ENCODE measurements at regions not wholly inside any gene's neighbourhood (a gene's known extent, or its start where the extent isn't known, plus 50 kb on each side); places are given as distances from the start of the nearest gene placed in this dataset.

- DNase-seq (ENCODE audit: low read depth in 2 of 2), result no peak
Observed at GRCh38 chr11:32266601-32267000, 168.7 kb downstream of the WT1 start.

DNA sequence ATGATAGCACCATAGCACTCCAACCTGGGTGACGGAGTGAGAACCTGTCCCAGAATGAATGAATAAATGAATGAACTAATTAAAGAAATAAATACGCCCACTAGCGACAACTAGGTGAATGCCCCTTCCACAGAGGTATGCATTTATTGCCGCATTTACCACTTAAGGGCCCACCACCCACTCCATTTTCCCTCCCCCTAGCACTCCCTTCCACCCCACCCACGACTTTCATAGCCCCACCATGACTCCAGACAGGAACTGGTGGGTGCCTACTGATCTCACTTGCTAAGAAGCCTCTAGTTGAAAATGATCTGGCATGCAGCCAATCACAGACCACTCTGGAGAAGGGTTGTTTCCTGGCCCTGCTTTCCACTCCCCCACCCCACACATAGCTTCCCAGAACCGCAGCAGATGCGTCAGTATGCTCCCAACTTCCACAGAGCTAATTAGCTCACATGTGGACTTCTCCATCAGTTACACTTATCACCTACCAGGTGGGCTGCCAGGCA lies 167.6 kb downstream of the WT1 start:
- no peak for DNase-seq (ENCODE audit: low read depth in 2 of 2)

GRCh38 chr11:32273931-32274330 lies 161.4 kb downstream of the WT1 start:
- DNase-seq (ENCODE audit: low read depth in 2 of 2), result no peak

DNA sequence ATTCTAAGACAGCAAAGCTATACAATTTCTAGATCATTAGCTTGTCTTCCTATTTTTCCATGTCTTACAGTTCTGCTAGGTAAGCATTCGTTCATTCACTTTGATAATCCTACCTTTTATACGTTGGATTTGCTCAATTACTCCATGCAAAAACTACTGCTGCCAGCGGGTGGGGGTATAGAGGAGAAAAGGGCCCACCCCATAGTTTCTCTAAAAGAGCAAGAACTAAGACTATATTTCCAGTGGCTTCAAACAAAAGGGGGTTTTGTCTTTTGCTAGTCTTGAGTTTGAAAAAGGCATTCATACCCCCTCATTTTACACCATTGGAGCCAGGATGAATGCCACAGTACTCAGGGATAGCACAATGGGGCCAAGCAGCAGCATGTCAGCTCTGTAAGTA lies 155.7 kb downstream of the WT1 start:
- no peak for DNase-seq (ENCODE audit: low read depth in 2 of 2)

GRCh38 chr11:32280339-32280738 lies 155.0 kb downstream of the WT1 start:
- DNase-seq (ENCODE audit: low read depth in 2 of 2), result no peak

DNA sequence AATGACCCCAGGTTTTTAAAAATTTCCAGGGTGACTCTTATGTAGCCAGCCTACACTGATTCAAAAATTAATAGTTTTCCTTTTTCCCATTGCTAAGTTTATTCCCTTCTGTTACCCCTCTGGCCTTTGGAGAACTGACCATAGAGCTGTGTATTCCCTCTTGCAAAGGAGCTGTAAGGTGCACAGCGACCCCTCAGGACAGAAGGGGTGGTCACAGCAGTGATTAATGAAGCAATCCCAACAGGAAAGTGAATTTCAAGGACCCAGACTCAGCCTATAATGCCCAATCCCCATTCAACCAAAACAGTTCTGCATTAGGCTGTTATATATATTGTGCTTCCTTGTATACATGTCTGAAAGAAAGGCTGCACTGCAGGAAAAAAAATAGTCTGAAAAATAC lies 147.1 kb downstream of the WT1 start:
- no peak for DNase-seq (ENCODE audit: low read depth in 2 of 2)

- DNase-seq (ENCODE audit: low read depth in 2 of 2), result no peak
Observed at GRCh38 chr11:32289701-32290100, 145.6 kb downstream of the WT1 start.

DNA sequence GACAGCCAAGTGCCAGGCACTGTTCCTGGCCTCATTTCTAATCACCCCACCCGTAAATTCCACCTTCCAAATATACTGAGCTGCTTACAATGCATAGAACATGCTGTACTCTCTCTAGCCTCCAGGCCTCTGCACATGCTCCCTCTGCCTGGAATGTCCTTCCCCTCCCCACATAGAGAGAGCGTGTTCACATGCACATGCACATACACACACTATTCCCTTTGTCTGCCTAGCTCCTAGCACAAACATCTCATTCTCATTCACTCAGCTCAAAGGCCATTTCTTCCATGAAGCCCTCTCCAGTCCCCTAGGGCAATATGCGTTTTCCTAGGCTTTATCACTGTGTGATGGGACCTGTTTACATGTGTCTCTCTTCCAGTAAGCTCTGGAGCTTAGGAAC lies 144.6 kb downstream of the WT1 start:
- no peak for DNase-seq (ENCODE audit: low read depth in 2 of 2)

GRCh38 chr11:32297611-32298011 lies 137.7 kb downstream of the WT1 start:
- DNase-seq (ENCODE audit: low read depth in 2 of 2), result no peak

GRCh38 chr11:32302826-32303225 lies 132.5 kb downstream of the WT1 start:
- no peak for DNase-seq (ENCODE audit: low read depth in 2 of 2)

- no peak for DNase-seq (ENCODE audit: low read depth in 2 of 2)
Observed at GRCh38 chr11:32304521-32304920, 130.8 kb downstream of the WT1 start.

DNA sequence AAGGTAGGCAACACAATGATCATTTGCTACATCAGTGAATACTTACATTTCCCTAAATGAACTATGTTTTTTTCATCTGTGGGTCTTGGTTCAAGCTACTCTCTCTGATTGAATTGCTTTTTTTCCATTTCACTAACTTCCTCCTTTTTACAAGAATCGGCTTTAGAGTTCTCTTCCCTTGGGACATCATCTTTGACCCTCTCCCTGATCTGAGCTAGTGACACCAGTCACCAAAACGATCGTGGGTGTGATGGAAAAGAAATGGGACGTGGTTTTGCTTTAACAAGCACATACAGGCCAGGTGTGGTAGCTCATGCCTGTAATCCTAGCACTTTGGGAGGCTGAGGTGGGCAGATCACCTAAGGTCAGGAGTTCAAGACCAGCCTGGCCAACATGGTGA lies 129.9 kb downstream of the WT1 start:
- DNase-seq (ENCODE audit: low read depth in 2 of 2), result no peak

GRCh38 chr11:32307471-32307870 lies 127.9 kb downstream of the WT1 start:
- no peak for DNase-seq (ENCODE audit: low read depth in 2 of 2)

- no peak for DNase-seq (ENCODE audit: low read depth in 2 of 2)
Observed at GRCh38 chr11:32307913-32308312, 127.4 kb downstream of the WT1 start.

DNA sequence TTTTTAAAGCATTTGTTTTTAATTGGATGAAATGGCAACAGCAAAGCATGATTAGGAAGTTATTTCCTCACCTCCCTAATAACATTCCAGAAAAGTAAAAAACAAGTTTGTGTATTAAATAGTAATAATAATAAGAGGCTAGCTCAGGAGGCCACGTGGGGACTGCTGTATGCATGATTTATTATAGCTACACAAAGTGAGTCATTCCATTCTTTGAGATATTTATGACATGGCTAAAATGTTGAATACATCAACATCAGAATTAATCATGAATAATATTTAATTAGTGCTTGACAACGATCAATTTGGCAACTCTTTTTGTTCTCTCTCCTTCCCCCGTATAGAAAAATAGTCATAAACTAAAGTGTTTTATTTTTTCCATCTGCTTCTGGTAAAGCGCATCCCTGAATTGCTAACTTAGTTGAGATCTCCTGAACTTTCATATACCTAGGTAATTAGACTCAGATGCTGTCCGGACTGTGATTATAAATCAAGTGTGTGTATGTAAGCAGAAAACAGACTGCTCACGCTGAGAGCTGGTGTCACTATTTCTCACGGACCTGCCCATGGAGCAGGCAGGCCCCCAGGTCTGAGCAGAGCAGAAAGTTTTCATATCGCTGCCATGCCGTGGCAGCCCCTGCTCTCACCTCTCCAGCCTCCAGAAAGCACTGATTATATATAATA lies 125.7 kb downstream of the WT1 start:
- DNase-seq (ENCODE audit: low read depth in 2 of 2), result no peak

- DNase-seq (ENCODE audit: low read depth in 2 of 2), result no peak
Observed at GRCh38 chr11:32310214-32310601, 125.1 kb downstream of the WT1 start.

DNA sequence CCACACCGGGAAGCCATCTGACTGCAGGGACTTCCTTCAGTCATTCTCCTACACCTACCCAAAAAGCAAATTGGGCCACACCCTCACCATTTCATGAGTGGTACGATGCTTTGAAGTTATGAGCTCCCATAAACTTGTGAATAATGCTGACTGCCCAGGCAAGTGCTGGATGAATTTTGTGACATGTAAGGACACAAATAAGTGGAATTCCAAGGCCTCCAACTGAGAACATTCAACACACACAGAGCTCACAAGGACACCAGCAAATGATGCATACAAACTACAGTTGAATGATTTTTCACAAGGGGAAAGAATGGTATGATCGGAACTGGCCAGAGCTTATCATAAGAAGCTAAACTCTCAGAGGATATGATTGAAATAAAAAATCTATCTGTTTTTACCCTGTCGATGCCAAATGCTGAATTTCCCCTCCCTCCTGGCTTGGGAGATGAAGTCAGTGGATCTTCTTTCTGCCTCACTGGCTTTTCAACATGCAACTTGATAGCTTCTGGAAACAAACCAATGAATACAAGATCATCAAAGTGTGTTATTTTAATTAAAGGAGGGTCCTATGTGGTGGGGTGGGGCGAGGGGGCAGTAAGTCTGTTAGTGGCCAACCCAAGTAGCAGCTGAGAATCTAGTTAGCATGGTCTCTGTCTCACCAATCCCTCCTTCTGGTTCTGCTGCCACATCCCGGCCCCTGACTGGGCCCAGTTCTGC lies 123.8 kb downstream of the WT1 start:
- DNase-seq (ENCODE audit: low read depth in 2 of 2), result no peak

DNA sequence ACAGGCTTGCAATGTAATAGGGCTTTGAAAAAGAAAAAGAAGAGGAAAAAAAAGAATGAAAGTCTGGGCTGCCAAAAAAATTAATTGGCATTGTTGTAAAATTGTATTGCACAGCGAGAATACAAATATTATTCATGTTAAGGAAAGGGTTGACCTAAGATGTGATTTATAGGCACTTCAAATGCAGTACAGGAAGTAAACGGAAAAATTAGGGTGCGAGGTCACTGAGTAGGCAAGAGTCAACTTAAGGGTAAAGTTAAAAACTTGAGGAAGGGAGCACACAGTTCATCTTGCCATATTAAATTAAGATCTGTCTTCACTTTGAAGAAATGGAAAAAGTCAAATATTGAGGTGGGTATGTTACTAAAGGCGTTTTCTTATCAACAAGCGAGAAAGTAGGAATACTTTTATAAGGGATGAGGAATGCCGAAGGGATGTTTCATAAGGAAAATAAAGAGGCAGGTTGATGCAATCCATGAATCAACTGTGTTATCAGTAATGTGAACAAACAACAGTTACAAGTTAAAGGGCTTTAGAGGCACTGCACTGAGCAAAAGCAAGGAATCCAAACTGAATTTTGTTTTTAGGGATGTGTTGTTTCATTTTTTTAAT lies 123.0 kb downstream of the WT1 start:
- no peak for DNase-seq (ENCODE audit: low read depth in 2 of 2)

DNA sequence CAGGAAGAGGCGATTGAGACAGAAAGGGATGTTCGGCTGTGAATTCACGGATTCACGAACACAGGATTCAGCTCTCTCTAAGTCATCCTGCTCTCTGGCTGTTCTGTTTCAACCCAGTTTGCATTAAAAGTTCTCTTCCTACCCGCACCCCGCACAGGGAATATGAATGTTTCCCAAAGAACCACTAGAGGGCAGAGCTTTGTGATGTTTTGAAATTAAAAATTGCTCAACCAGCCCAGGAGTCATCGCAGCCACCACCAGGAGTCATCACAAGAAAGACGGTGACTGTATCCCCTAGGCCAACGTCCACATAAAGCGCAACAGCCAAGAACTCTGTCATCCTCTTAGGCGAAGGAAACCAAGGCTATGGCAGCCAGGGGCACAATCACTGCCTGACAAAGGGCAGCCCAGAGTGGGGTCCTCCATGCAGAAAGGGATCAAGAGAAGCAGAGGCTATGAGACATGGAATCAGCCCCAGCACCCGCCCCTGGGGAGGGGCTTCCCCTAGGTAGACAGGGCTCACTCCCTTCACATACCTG lies 122.4 kb downstream of the WT1 start:
- no peak for DNase-seq (ENCODE audit: low read depth in 2 of 2)

DNA sequence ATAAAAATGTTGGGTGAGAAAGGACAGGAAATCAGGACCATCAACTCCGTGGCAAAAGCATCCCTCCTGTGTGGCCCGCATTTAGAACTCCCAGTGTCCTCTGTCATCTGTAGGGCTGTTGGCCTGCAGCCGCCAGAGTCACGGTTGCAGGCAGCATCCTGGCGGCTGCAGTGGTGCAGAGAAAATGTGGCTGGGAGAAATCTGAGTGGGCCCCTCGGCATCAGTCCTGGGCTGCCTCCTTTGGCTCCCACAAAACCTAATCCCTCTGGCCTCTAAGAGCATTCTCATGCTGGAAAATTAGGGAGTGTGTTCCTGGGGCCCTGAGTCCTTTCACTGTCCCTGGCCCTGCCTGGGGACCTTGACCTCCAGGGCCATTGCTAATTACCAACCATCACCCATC lies 121.9 kb downstream of the WT1 start:
- no peak for DNase-seq (ENCODE audit: low read depth in 2 of 2)

- no peak for DNase-seq (ENCODE audit: low read depth in 2 of 2)
Observed at GRCh38 chr11:32315121-32315520, 120.2 kb downstream of the WT1 start.

GRCh38 chr11:32316232-32316631 lies 119.1 kb downstream of the WT1 start:
- DNase-seq (ENCODE audit: low read depth in 2 of 2), result no peak
